ENCODE measurements at regions not wholly inside any gene's neighbourhood (a gene's known extent, or its start where the extent isn't known, plus 50 kb on each side); places are given as distances from the start of the nearest gene placed in this dataset.

- no peak for DNase-seq
Observed at GRCh38 chr13:31853643-31854326, 114.5 kb downstream of the RXFP2 start.

- DNase-seq = no peak
Observed at GRCh38 chr13:31859571-31859970, 120.2 kb downstream of the RXFP2 start.

- no peak for DNase-seq
Observed at GRCh38 chr13:31860002-31860401, 120.7 kb downstream of the RXFP2 start.

GRCh38 chr13:31862828-31863227 lies 123.5 kb downstream of the RXFP2 start:
- DNase-seq = no peak

GRCh38 chr13:31864307-31864706 lies 125.0 kb downstream of the RXFP2 start:
- DNase-seq = no peak

- DNase-seq = no peak
Observed at GRCh38 chr13:31866099-31866498, 126.8 kb downstream of the RXFP2 start.

- DNase-seq = no peak
Observed at GRCh38 chr13:31867709-31868108, 128.4 kb downstream of the RXFP2 start.

GRCh38 chr13:31869582-31869981 lies 130.3 kb downstream of the RXFP2 start:
- no peak for DNase-seq

GRCh38 chr13:31870511-31870910 lies 131.2 kb downstream of the RXFP2 start:
- no peak for DNase-seq

GRCh38 chr13:31873145-31873544 lies 133.8 kb downstream of the RXFP2 start:
- DNase-seq = no peak

GRCh38 chr13:31875134-31875533 lies 135.8 kb downstream of the RXFP2 start:
- DNase-seq = no peak

GRCh38 chr13:31878052-31878451 lies 138.7 kb downstream of the RXFP2 start:
- no peak for DNase-seq

GRCh38 chr13:31878495-31878894 lies 139.2 kb downstream of the RXFP2 start:
- no peak for DNase-seq

GRCh38 chr13:31878955-31879354 lies 139.6 kb downstream of the RXFP2 start:
- no peak for DNase-seq

- no peak for DNase-seq
Observed at GRCh38 chr13:31880851-31881494, 141.6 kb downstream of the RXFP2 start.

- DNase-seq = no peak
Observed at GRCh38 chr13:31881495-31881882, 142.2 kb downstream of the RXFP2 start.

GRCh38 chr13:31882794-31883193 lies 143.5 kb downstream of the RXFP2 start:
- no peak for DNase-seq

- DNase-seq = no peak
Observed at GRCh38 chr13:31884556-31884955, 145.2 kb downstream of the RXFP2 start.

- DNase-seq = peak; percentile 2
Observed at GRCh38 chr13:31885994-31886393, 145.6 kb upstream of the FRY start.

GRCh38 chr13:31887286-31887685 lies 144.3 kb upstream of the FRY start:
- DNase-seq = no peak

- no peak for DNase-seq
Observed at GRCh38 chr13:31890946-31891345, 140.6 kb upstream of the FRY start.

- DNase-seq = no peak
Observed at GRCh38 chr13:31891472-31891871, 140.1 kb upstream of the FRY start.

- no peak for DNase-seq
Observed at GRCh38 chr13:31894931-31895330, 136.6 kb upstream of the FRY start.

- DNase-seq = no peak
Observed at GRCh38 chr13:31895691-31896090, 135.9 kb upstream of the FRY start.

- DNase-seq = no peak
Observed at GRCh38 chr13:31896427-31896826, 135.1 kb upstream of the FRY start.
